Liver (tissue), 3 donors: ENCODE measurements at regions not wholly inside any gene's neighbourhood (a gene's known extent, or its start where the extent isn't known, plus 50 kb on each side); places are given as distances from the start of the nearest gene placed in this dataset.

Source experiments
- EGR1 ChIP-seq, 2 donors: IDR thresholded peaks; 2 replicates each; pipeline ENCODE4 v1.6.1; 2016 to 2018; ENCODE audit warnings: antibody characterized with exemption in 2 of 2, low read depth in 2 of 2
- GABPA ChIP-seq, 2 donors: IDR thresholded peaks in 1 of 2; conservative IDR thresholded peaks in 1 of 2; 2 replicates each; pipeline ENCODE4 v1.6.1; 2016; ENCODE audit warnings: antibody characterized with exemption in 2 of 2, mild to moderate bottlenecking in 1 of 2, moderate library complexity in 1 of 2
- JUND ChIP-seq, 2 donors: IDR thresholded peaks; 2 replicates each; pipeline ENCODE4 v1.6.1; 2016; ENCODE audit warnings: antibody characterized with exemption in 2 of 2
- RAD21 ChIP-seq, 2 donors: IDR thresholded peaks; 2 replicates each; pipeline ENCODE4 v1.6.1; 2016; ENCODE audit warnings: antibody characterized with exemption in 2 of 2, mild to moderate bottlenecking in 2 of 2
- RXRA ChIP-seq, 2 donors: IDR thresholded peaks; 2 replicates each; pipeline ENCODE4 v1.6.1; 2017 to 2018; ENCODE audit warnings: antibody characterized with exemption in 2 of 2, mild to moderate bottlenecking in 1 of 2
- SP1 ChIP-seq: IDR thresholded peaks from 2 replicates; pipeline ENCODE4 v1.6.1; 2018; ENCODE audit warnings: antibody characterized with exemption, mild to moderate bottlenecking
- YY1 ChIP-seq: IDR thresholded peaks from 2 replicates; pipeline ENCODE4 v1.6.1; 2016; ENCODE audit warnings: antibody characterized with exemption, mild to moderate bottlenecking
- TF ChIP-seq, protein P1 (sequence below): IDR thresholded peaks from 2 replicates; pipeline ENCODE4 v1.6.1; 2016; ENCODE audit warnings: antibody characterized with exemption, mild to moderate bottlenecking
- TF ChIP-seq, protein P2 (sequence below): fragments of 150-350 bp; IDR thresholded peaks from 2 replicates; pipeline ENCODE4 v1.5.1; 2017; ENCODE audit warnings: improper control_type of control experiment, low read depth, low read length; ENCODE audit not compliant: missing input control
- TF ChIP-seq, protein P3 (sequence below): IDR thresholded peaks from 2 replicates; pipeline ENCODE4 v1.6.1; 2016; ENCODE audit warnings: antibody characterized with exemption
- TF ChIP-seq, protein P4 (sequence below): IDR thresholded peaks from 2 replicates; pipeline ENCODE4 v1.6.1; 2016; ENCODE audit warnings: antibody characterized with exemption
- TF ChIP-seq, protein P5 (sequence below): IDR thresholded peaks from 2 replicates; pipeline ENCODE4 v1.6.1; 2016; ENCODE audit warnings: antibody characterized with exemption
- donor health status: healthy.
- donor health status: healthy.

DNA sequence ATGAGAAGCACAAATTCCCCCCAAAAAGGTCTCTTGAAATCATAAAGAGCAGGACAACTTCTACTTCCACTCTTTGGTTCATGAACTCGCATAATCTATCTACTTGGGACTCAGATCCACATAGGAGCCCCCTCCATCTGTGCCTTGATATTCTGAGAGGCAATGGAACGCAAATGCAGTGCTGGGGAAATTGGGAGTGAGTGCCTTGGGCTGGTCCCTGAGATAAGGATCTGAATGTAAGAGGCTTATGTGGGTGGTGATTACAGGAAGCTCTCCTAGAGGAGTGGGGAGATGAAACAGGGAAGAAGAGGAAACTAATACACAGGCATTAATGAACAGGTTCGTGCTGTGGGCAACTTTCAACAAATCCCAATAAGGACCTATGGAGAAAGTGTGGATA is 285.6 kb downstream of the RASEF start:
- TF ChIP-seq, protein P1, sequence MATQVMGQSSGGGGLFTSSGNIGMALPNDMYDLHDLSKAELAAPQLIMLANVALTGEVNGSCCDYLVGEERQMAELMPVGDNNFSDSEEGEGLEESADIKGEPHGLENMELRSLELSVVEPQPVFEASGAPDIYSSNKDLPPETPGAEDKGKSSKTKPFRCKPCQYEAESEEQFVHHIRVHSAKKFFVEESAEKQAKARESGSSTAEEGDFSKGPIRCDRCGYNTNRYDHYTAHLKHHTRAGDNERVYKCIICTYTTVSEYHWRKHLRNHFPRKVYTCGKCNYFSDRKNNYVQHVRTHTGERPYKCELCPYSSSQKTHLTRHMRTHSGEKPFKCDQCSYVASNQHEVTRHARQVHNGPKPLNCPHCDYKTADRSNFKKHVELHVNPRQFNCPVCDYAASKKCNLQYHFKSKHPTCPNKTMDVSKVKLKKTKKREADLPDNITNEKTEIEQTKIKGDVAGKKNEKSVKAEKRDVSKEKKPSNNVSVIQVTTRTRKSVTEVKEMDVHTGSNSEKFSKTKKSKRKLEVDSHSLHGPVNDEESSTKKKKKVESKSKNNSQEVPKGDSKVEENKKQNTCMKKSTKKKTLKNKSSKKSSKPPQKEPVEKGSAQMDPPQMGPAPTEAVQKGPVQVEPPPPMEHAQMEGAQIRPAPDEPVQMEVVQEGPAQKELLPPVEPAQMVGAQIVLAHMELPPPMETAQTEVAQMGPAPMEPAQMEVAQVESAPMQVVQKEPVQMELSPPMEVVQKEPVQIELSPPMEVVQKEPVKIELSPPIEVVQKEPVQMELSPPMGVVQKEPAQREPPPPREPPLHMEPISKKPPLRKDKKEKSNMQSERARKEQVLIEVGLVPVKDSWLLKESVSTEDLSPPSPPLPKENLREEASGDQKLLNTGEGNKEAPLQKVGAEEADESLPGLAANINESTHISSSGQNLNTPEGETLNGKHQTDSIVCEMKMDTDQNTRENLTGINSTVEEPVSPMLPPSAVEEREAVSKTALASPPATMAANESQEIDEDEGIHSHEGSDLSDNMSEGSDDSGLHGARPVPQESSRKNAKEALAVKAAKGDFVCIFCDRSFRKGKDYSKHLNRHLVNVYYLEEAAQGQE, result no peak
- TF ChIP-seq, protein P2, sequence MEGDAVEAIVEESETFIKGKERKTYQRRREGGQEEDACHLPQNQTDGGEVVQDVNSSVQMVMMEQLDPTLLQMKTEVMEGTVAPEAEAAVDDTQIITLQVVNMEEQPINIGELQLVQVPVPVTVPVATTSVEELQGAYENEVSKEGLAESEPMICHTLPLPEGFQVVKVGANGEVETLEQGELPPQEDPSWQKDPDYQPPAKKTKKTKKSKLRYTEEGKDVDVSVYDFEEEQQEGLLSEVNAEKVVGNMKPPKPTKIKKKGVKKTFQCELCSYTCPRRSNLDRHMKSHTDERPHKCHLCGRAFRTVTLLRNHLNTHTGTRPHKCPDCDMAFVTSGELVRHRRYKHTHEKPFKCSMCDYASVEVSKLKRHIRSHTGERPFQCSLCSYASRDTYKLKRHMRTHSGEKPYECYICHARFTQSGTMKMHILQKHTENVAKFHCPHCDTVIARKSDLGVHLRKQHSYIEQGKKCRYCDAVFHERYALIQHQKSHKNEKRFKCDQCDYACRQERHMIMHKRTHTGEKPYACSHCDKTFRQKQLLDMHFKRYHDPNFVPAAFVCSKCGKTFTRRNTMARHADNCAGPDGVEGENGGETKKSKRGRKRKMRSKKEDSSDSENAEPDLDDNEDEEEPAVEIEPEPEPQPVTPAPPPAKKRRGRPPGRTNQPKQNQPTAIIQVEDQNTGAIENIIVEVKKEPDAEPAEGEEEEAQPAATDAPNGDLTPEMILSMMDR, result no peak
- TF ChIP-seq, protein P3, sequence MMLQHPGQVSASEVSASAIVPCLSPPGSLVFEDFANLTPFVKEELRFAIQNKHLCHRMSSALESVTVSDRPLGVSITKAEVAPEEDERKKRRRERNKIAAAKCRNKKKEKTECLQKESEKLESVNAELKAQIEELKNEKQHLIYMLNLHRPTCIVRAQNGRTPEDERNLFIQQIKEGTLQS, result no peak
- no peak for TF ChIP-seq RAD21 (IDR thresholded peaks at IDR 0.05)
- no peak for TF ChIP-seq SP1
- TF ChIP-seq YY1, result no peak
- TF ChIP-seq, protein P4, sequence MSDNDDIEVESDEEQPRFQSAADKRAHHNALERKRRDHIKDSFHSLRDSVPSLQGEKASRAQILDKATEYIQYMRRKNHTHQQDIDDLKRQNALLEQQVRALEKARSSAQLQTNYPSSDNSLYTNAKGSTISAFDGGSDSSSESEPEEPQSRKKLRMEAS, result no peak
- no peak for TF ChIP-seq RXRA (IDR thresholded peaks at IDR 0.05)
- TF ChIP-seq, protein P5, sequence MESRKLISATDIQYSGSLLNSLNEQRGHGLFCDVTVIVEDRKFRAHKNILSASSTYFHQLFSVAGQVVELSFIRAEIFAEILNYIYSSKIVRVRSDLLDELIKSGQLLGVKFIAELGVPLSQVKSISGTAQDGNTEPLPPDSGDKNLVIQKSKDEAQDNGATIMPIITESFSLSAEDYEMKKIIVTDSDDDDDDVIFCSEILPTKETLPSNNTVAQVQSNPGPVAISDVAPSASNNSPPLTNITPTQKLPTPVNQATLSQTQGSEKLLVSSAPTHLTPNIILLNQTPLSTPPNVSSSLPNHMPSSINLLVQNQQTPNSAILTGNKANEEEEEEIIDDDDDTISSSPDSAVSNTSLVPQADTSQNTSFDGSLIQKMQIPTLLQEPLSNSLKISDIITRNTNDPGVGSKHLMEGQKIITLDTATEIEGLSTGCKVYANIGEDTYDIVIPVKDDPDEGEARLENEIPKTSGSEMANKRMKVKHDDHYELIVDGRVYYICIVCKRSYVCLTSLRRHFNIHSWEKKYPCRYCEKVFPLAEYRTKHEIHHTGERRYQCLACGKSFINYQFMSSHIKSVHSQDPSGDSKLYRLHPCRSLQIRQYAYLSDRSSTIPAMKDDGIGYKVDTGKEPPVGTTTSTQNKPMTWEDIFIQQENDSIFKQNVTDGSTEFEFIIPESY, result no peak
- no peak for TF ChIP-seq GABPA (IDR thresholded peaks at IDR 0.05 in 1 of 2, conservative IDR thresholded peaks at IDR 0.05 in 1 of 2)
- no peak for TF ChIP-seq EGR1 (IDR thresholded peaks at IDR 0.05; ENCODE audit: low read depth in 2 of 2)
- no peak for TF ChIP-seq JUND (IDR thresholded peaks at IDR 0.05)
